HCT116 (cell line): ENCODE measurements at regions not wholly inside any gene's neighbourhood (a gene's known extent, or its start where the extent isn't known, plus 50 kb on each side); places are given as distances from the start of the nearest gene placed in this dataset.

Experiments
- ATAC-seq: fragments of 200-7000 bp; cut with Tn5 transposase; 2 replicates; pipeline ENCODE4 v1.9.1; 2020; ENCODE audit warnings: mild to moderate bottlenecking, moderate library complexity
- BruUV-seq: library from RNA; stranded (reverse); fragments of 400-500 nt; replicated peaks from 2 replicates; lab custom pipeline; 2021; lab: Mats Ljungman, UMichigan
- CTCF ChIA-PET: fragments of 300-600 bp; sonication (Branson Sonifier 250); formaldehyde crosslinking; loops from one replicate; lab custom pipeline; 2021; ENCODE audit warnings: antibody characterized with exemption; lab: Charles Lee
- POLR2A ChIA-PET: fragments of 300-600, 350-600 bp; sonication (Branson Sonifier 250); formaldehyde crosslinking; loops from one replicate; lab custom pipeline; 2021; ENCODE audit warnings: antibody characterized with exemption; lab: Charles Lee
- RAD21 ChIA-PET, 2 experiments: fragments of 300-600 bp; sonication (Branson Sonifier 250); formaldehyde crosslinking; loops; one replicate each; lab custom pipeline; 2023; ENCODE audit warnings: low total read pairs in 2 of 2; ENCODE audit not compliant: uncharacterized antibody in 2 of 2, unreplicated experiment in 2 of 2, low non-redundant PET in 1 of 2; lab: Charles Lee
- DNase-seq: peaks from one replicate; pipeline ENCODE4 v3.0.0-alpha.2; 2010; ENCODE audit warnings: low read depth, low spot score
- H2AFZ ChIP-seq: fragments of 200-600 bp; shearing (Covaris generic), sonication (generic); 2 replicates; pipeline ENCODE4 v1.6.1; 2017; ENCODE audit warnings: low read depth, mixed run types, mixed read lengths, antibody characterized with exemption, low read length; ENCODE audit not compliant: poor library complexity, severe bottlenecking
- H3K27ac ChIP-seq: 2 replicates; pipeline ENCODE4 v1.5.1; 2012; ENCODE audit warnings: low read depth, low read length
- H3K27me3 ChIP-seq: fragments of 200-600 bp; sonication (generic); 2 replicates; pipeline ENCODE4 v1.6.1; 2016; ENCODE audit warnings: mixed run types, low read length, mixed read lengths; ENCODE audit not compliant: insufficient read depth
- H3K36me3 ChIP-seq, 2 experiments: fragments of 200-500 bp in 1 of 2; fragments of 200-600 bp in 1 of 2; sonication (Bioruptor generic) in 1 of 2; sonication (generic) in 1 of 2; 2 replicates each; pipeline versions ENCODE4 v1.5.1 to v1.6.1; 2014 to 2016; ENCODE audit warnings: low read length in 2 of 2, inconsistent platforms in 1 of 2, mixed read lengths in 1 of 2, mixed run types in 1 of 2; ENCODE audit not compliant: insufficient read depth in 2 of 2, control insufficient read depth in 1 of 2
- H3K4me1 ChIP-seq, 2 experiments: fragments of 200-600 bp in 1 of 2; sonication (generic) in 1 of 2; 2 replicates each; pipeline versions ENCODE4 v1.5.1 to v1.6.1; 2012 to 2017; ENCODE audit warnings: low read length in 2 of 2, inconsistent platforms in 1 of 2, mild to moderate bottlenecking in 1 of 2, mixed read lengths in 1 of 2, mixed run types in 1 of 2, moderate library complexity in 1 of 2; ENCODE audit not compliant: insufficient read depth in 2 of 2, control insufficient read depth in 1 of 2
- H3K4me2 ChIP-seq: fragments of 200-600 bp; sonication (generic); 2 replicates; pipeline ENCODE4 v1.6.1; 2017; ENCODE audit warnings: mixed run types, low read length, mixed read lengths
- H3K4me3 ChIP-seq, 2 experiments: fragments of 200-600 bp in 1 of 2; sonication (generic) in 1 of 2; replicated peaks in 1 of 2; 2 replicates each; pipeline ENCODE4 v1.5.1; 2011 to 2016; ENCODE audit warnings: low read length in 2 of 2, control low read depth in 1 of 2, low read depth in 1 of 2, mild to moderate bottlenecking in 1 of 2, mixed read lengths in 1 of 2, mixed run types in 1 of 2
- H3K79me2 ChIP-seq: fragments of 200-600 bp; sonication (generic); 2 replicates; pipeline ENCODE4 v1.6.1; 2017; ENCODE audit warnings: mild to moderate bottlenecking, mixed run types, low read length, moderate library complexity, mixed read lengths; ENCODE audit not compliant: insufficient read depth
- H3K9ac ChIP-seq: fragments of 200-600 bp; sonication (generic); 2 replicates; pipeline ENCODE4 v1.6.1; 2016; ENCODE audit warnings: low read length, mixed read lengths
- H3K9me2 ChIP-seq: fragments of 200-600 bp; sonication (generic), shearing (Covaris generic); 2 replicates; pipeline ENCODE4 v1.6.1; 2017; ENCODE audit warnings: mixed run types, mild to moderate bottlenecking, moderate library complexity; ENCODE audit not compliant: insufficient read depth
- H3K9me3 ChIP-seq, 2 experiments: fragments of 200-500 bp in 1 of 2; fragments of 200-600 bp in 1 of 2; sonication (Bioruptor generic) in 1 of 2; sonication (generic) in 1 of 2; 2 replicates each; pipeline ENCODE4 v1.6.1; 2014 to 2017; ENCODE audit warnings: low read length in 2 of 2, mixed read lengths in 2 of 2, inconsistent platforms in 1 of 2, low read depth in 1 of 2, mild to moderate bottlenecking in 1 of 2, mixed run types in 1 of 2, moderate library complexity in 1 of 2; ENCODE audit not compliant: control insufficient read depth in 1 of 2, insufficient read depth in 1 of 2
- H4K20me1 ChIP-seq: fragments of 200-600 bp; sonication (generic), shearing (Covaris generic); 2 replicates; pipeline ENCODE4 v1.6.1; 2017; ENCODE audit warnings: mixed run types, mild to moderate bottlenecking, moderate library complexity; ENCODE audit not compliant: insufficient read depth
- CTCF ChIP-seq, 3 experiments: fragments of 200-600 bp in 1 of 3; sonication (generic) in 1 of 3; IDR thresholded peaks in 2 of 3; conservative IDR thresholded peaks in 1 of 3; 2 replicates each; pipeline ENCODE4 v1.5.1; 2012 to 2017; ENCODE audit warnings: low read depth in 2 of 3, low read length in 2 of 3, antibody characterized with exemption in 1 of 3, borderline replicate concordance in 1 of 3, control low read depth in 1 of 3, mild to moderate bottlenecking in 1 of 3, mixed read lengths in 1 of 3, mixed run types in 1 of 3, moderate library complexity in 1 of 3; ENCODE audit not compliant: insufficient read depth in 1 of 3
- EGR1 ChIP-seq: IDR thresholded peaks from 2 replicates; pipeline ENCODE4 v1.6.1; 2012; ENCODE audit warnings: low read depth
- FOSL1 ChIP-seq: IDR thresholded peaks from 2 replicates; pipeline ENCODE4 v1.6.1; 2012; ENCODE audit warnings: low read depth
- RAD21 ChIP-seq: IDR thresholded peaks from 2 replicates; pipeline ENCODE4 v1.6.1; 2012; ENCODE audit warnings: low read depth, mild to moderate bottlenecking
- SIN3A ChIP-seq: IDR thresholded peaks from 2 replicates; pipeline ENCODE4 v1.6.1; 2012; ENCODE audit warnings: low read depth
- SRF ChIP-seq: IDR thresholded peaks from 2 replicates; pipeline ENCODE4 v1.6.1; 2012; ENCODE audit warnings: low read depth
- YY1 ChIP-seq: IDR thresholded peaks from 2 replicates; pipeline ENCODE4 v1.6.1; 2011; ENCODE audit warnings: low read length, low read depth, moderate library complexity, mild to moderate bottlenecking; ENCODE audit not compliant: insufficient replicate concordance; ENCODE audit errors: extremely low read depth
- ZFX ChIP-seq: fragments of 450-650 bp; IDR thresholded peaks from 2 replicates; pipeline ENCODE4 v1.6.1; 2017
- intact Hi-C: fragments of 100-400 bp; cut with micrococcal nuclease; formaldehyde crosslinking; loops from 2 replicates; pipeline ENCODE4 v1.10.0; 2022
- TF ChIP-seq, protein P1 (sequence below): IDR thresholded peaks from 2 replicates; pipeline ENCODE4 v1.6.1; 2012
- TF ChIP-seq, protein P2 (sequence below): IDR thresholded peaks from 2 replicates; pipeline ENCODE4 v1.6.1; 2011; ENCODE audit warnings: mild to moderate bottlenecking, low read length, moderate library complexity; ENCODE audit not compliant: insufficient replicate concordance; ENCODE audit errors: extremely low read depth

GRCh38 chr9:24793787-24794186, 248.1 kb upstream of the IZUMO3 start:
- Histone ChIP-seq H3K9me3 (peaks cover 5 to 22% of the 10 kb centered on the region in 2 experiments; a peak in 2 of 4 replicates), H4K20me1 (no peaks in the 10 kb centered on the region), H3K27me3 (no peaks in the 10 kb centered on the region), H3K27ac (no peak overlapping the region), H3K4me1 (no peaks in the 10 kb centered on the region), H3K9ac (no peak overlapping the region), H2AFZ (no peak overlapping the region), H3K4me2 (no peak overlapping the region), H3K36me3 (no peaks in the 10 kb centered on the region), H3K4me3 (no peak overlapping the region), H3K79me2 (no peaks in the 10 kb centered on the region), H3K9me2 (no peaks in the 10 kb centered on the region)
- ATAC-seq (no peak), DNase-seq (no peak)
- CTCF ChIA-PET: no interaction called here
- intact Hi-C loops: no loop called here
- BruUV-seq: no TSS peak
- RAD21 ChIA-PET: no interaction called here
- TF ChIP-seq EGR1 (no peak), ZFX (no peak), FOSL1 (no peak), YY1 (no peak), SIN3A (no peak), CTCF (IDR thresholded peaks at IDR 0.05 in 2 of 3, conservative IDR thresholded peaks at IDR 0.05 in 1 of 3; ENCODE audit: borderline replicate concordance in 1 of 3, insufficient read depth in 1 of 3, low read depth in 2 of 3, low read length in 2 of 3) (no peak), SRF (no peak), RAD21 (no peak)
- TF ChIP-seq, protein P1, sequence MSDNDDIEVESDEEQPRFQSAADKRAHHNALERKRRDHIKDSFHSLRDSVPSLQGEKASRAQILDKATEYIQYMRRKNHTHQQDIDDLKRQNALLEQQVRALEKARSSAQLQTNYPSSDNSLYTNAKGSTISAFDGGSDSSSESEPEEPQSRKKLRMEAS: no peak
- TF ChIP-seq, protein P2, sequence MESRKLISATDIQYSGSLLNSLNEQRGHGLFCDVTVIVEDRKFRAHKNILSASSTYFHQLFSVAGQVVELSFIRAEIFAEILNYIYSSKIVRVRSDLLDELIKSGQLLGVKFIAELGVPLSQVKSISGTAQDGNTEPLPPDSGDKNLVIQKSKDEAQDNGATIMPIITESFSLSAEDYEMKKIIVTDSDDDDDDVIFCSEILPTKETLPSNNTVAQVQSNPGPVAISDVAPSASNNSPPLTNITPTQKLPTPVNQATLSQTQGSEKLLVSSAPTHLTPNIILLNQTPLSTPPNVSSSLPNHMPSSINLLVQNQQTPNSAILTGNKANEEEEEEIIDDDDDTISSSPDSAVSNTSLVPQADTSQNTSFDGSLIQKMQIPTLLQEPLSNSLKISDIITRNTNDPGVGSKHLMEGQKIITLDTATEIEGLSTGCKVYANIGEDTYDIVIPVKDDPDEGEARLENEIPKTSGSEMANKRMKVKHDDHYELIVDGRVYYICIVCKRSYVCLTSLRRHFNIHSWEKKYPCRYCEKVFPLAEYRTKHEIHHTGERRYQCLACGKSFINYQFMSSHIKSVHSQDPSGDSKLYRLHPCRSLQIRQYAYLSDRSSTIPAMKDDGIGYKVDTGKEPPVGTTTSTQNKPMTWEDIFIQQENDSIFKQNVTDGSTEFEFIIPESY: no peak
- POLR2A ChIA-PET: no interaction called here
